ENCODE measurements at regions not wholly inside any gene's neighbourhood (a gene's known extent, or its start where the extent isn't known, plus 50 kb on each side); places are given as distances from the start of the nearest gene placed in this dataset.

GRCh38 chr2:146532509-146533147 lies 1312.2 kb upstream of the ACVR2A start:
- no peak for DNase-seq

- no peak for DNase-seq
Observed at GRCh38 chr2:146532009-146532408, 1312.8 kb upstream of the ACVR2A start.

- no peak for DNase-seq
Observed at GRCh38 chr2:146530886-146531285, 1313.9 kb upstream of the ACVR2A start.

- DNase-seq = no peak
Observed at GRCh38 chr2:146527166-146527565, 1317.7 kb upstream of the ACVR2A start.

- DNase-seq = no peak
Observed at GRCh38 chr2:146523196-146523595, 1321.6 kb upstream of the ACVR2A start.

GRCh38 chr2:146506851-146507250 lies 1338.0 kb upstream of the ACVR2A start:
- no peak for DNase-seq

GRCh38 chr2:146503366-146503765 lies 1341.5 kb upstream of the ACVR2A start:
- no peak for DNase-seq

- DNase-seq = no peak
Observed at GRCh38 chr2:146496248-146496647, 1348.6 kb upstream of the ACVR2A start.

- DNase-seq = no peak
Observed at GRCh38 chr2:146489386-146489785, 1355.4 kb upstream of the ACVR2A start.

GRCh38 chr2:146481629-146482028 lies 1363.2 kb upstream of the ACVR2A start:
- no peak for DNase-seq

- no peak for DNase-seq
Observed at GRCh38 chr2:146477383-146477782, 1367.4 kb upstream of the ACVR2A start.

GRCh38 chr2:146468578-146468977 lies 1376.3 kb upstream of the ACVR2A start:
- DNase-seq = no peak

GRCh38 chr2:146467425-146467824 lies 1377.4 kb upstream of the ACVR2A start:
- no peak for DNase-seq

- no peak for DNase-seq
Observed at GRCh38 chr2:146465460-146465859, 1379.4 kb upstream of the ACVR2A start.

GRCh38 chr2:146461068-146461467 lies 1383.8 kb upstream of the ACVR2A start:
- no peak for DNase-seq

GRCh38 chr2:146458585-146458984 lies 1386.2 kb upstream of the ACVR2A start:
- DNase-seq = no peak

- no peak for DNase-seq
Observed at GRCh38 chr2:146457221-146457620, 1387.6 kb upstream of the ACVR2A start.

GRCh38 chr2:146455325-146455724 lies 1389.5 kb upstream of the ACVR2A start:
- DNase-seq = no peak

GRCh38 chr2:146451972-146452371 lies 1392.9 kb upstream of the ACVR2A start:
- DNase-seq = no peak

GRCh38 chr2:146450131-146450530 lies 1394.7 kb upstream of the ACVR2A start:
- DNase-seq = no peak

GRCh38 chr2:146444987-146445386 lies 1399.8 kb upstream of the ACVR2A start:
- no peak for DNase-seq

- DNase-seq = no peak
Observed at GRCh38 chr2:146444085-146444484, 1400.7 kb upstream of the ACVR2A start.

- DNase-seq = no peak
Observed at GRCh38 chr2:146438246-146438645, 1406.6 kb upstream of the ACVR2A start.

GRCh38 chr2:146437712-146438111 lies 1407.1 kb upstream of the ACVR2A start:
- DNase-seq = no peak

GRCh38 chr2:146433116-146433875 lies 1411.5 kb upstream of the ACVR2A start:
- no peak for DNase-seq

Measured in GOT3 (cell line).